ENCODE measurements at regions not wholly inside any gene's neighbourhood (a gene's known extent, or its start where the extent isn't known, plus 50 kb on each side); places are given as distances from the start of the nearest gene placed in this dataset.

DNA sequence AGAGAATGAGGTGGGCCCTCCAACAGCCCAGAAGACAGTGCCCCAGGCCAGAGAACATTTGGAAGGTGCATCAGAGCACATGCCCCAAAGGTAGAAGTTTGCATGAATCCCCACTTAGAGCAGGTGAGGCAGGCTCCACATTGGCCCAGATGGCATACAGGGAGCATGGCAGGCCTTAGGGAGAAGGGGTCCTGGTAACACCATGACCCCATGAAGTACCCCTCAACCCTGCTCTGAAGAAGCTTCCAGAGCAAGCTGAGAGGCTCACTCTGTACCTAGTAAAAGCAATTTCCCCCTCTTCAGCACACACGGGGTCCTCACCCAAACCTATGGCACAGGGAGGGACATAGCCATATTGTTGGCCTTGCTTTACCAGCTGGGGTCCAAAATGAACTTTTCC, 162.6 kb downstream of the BUB3 start:
- no peak for ATAC-seq
- TF ChIP-seq ESRRG (CRISPR knock-in tag; IDR thresholded peaks at IDR 0.05) (no peak), CSDC2 (CRISPR knock-in tag; IDR thresholded peaks at IDR 0.05) (no peak), BACH2 (CRISPR knock-in tag; IDR thresholded peaks at IDR 0.05; ENCODE audit: borderline replicate concordance) (no peak), ZNF70 (CRISPR knock-in tag; IDR thresholded peaks at IDR 0.05) (no peak), ZNF8 (CRISPR knock-in tag; IDR thresholded peaks at IDR 0.05) (no peak), ZC3H10 (CRISPR knock-in tag; IDR thresholded peaks at IDR 0.05) (no peak), PPARA (CRISPR knock-in tag; IDR thresholded peaks at IDR 0.05; ENCODE audit: borderline replicate concordance) (no peak), TOX (CRISPR knock-in tag; IDR thresholded peaks at IDR 0.05; ENCODE audit: borderline replicate concordance) (no peak), OSR1 (CRISPR knock-in tag; IDR thresholded peaks at IDR 0.05) (no peak)
- TF ChIP-seq, protein P1, sequence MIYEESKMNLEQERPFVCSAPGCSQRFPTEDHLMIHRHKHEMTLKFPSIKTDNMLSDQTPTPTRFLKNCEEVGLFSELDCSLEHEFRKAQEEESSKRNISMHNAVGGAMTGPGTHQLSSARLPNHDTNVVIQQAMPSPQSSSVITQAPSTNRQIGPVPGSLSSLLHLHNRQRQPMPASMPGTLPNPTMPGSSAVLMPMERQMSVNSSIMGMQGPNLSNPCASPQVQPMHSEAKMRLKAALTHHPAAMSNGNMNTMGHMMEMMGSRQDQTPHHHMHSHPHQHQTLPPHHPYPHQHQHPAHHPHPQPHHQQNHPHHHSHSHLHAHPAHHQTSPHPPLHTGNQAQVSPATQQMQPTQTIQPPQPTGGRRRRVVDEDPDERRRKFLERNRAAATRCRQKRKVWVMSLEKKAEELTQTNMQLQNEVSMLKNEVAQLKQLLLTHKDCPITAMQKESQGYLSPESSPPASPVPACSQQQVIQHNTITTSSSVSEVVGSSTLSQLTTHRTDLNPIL (CRISPR knock-in tag; IDR thresholded peaks at IDR 0.05; ENCODE audit: low read depth): no peak
- TF ChIP-seq, protein P2, sequence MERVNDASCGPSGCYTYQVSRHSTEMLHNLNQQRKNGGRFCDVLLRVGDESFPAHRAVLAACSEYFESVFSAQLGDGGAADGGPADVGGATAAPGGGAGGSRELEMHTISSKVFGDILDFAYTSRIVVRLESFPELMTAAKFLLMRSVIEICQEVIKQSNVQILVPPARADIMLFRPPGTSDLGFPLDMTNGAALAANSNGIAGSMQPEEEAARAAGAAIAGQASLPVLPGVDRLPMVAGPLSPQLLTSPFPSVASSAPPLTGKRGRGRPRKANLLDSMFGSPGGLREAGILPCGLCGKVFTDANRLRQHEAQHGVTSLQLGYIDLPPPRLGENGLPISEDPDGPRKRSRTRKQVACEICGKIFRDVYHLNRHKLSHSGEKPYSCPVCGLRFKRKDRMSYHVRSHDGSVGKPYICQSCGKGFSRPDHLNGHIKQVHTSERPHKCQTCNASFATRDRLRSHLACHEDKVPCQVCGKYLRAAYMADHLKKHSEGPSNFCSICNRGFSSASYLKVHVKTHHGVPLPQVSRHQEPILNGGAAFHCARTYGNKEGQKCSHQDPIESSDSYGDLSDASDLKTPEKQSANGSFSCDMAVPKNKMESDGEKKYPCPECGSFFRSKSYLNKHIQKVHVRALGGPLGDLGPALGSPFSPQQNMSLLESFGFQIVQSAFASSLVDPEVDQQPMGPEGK (CRISPR knock-in tag; IDR thresholded peaks at IDR 0.05; ENCODE audit: borderline replicate concordance): no peak
- TF ChIP-seq, protein P3, sequence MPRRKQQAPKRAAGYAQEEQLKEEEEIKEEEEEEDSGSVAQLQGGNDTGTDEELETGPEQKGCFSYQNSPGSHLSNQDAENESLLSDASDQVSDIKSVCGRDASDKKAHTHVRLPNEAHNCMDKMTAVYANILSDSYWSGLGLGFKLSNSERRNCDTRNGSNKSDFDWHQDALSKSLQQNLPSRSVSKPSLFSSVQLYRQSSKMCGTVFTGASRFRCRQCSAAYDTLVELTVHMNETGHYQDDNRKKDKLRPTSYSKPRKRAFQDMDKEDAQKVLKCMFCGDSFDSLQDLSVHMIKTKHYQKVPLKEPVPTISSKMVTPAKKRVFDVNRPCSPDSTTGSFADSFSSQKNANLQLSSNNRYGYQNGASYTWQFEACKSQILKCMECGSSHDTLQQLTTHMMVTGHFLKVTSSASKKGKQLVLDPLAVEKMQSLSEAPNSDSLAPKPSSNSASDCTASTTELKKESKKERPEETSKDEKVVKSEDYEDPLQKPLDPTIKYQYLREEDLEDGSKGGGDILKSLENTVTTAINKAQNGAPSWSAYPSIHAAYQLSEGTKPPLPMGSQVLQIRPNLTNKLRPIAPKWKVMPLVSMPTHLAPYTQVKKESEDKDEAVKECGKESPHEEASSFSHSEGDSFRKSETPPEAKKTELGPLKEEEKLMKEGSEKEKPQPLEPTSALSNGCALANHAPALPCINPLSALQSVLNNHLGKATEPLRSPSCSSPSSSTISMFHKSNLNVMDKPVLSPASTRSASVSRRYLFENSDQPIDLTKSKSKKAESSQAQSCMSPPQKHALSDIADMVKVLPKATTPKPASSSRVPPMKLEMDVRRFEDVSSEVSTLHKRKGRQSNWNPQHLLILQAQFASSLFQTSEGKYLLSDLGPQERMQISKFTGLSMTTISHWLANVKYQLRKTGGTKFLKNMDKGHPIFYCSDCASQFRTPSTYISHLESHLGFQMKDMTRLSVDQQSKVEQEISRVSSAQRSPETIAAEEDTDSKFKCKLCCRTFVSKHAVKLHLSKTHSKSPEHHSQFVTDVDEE (CRISPR knock-in tag; IDR thresholded peaks at IDR 0.05): no peak
- TF ChIP-seq, protein P4, sequence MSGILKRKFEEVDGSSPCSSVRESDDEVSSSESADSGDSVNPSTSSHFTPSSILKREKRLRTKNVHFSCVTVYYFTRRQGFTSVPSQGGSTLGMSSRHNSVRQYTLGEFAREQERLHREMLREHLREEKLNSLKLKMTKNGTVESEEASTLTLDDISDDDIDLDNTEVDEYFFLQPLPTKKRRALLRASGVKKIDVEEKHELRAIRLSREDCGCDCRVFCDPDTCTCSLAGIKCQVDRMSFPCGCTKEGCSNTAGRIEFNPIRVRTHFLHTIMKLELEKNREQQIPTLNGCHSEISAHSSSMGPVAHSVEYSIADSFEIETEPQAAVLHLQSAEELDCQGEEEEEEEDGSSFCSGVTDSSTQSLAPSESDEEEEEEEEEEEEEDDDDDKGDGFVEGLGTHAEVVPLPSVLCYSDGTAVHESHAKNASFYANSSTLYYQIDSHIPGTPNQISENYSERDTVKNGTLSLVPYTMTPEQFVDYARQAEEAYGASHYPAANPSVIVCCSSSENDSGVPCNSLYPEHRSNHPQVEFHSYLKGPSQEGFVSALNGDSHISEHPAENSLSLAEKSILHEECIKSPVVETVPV (CRISPR knock-in tag; IDR thresholded peaks at IDR 0.05): no peak

DNA sequence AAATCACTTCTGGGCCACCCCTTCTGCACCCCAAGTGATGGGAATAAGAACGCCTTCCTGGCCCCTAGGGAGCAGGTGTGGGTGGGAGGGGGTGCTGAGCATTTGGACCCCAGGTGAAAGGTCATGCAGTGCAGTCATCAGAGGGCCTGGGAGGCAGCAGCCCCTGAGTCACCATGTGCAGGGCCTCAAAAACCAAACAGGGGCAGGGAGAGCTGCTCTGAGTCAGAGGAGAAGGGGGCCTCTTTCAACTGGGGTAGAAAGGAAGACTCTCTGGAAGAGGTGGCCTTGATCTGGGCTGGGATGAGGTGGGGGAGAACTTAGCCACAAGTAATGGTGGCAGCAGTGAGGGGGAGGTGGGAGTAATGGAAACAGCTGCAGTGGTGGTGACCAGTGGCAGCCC, 164.3 kb downstream of the BUB3 start:
- no peak for ATAC-seq
- no peak for TF ChIP-seq SNAI2 (CRISPR knock-in tag; IDR thresholded peaks at IDR 0.05)
- no peak for TF ChIP-seq ZNF8 (CRISPR knock-in tag; IDR thresholded peaks at IDR 0.05)
- TF ChIP-seq, protein P1 (CRISPR knock-in tag; IDR thresholded peaks at IDR 0.05; ENCODE audit: low read depth): no peak
- TF ChIP-seq ZFP3 (CRISPR knock-in tag; IDR thresholded peaks at IDR 0.05): no peak
- TF ChIP-seq, protein P2 (CRISPR knock-in tag; IDR thresholded peaks at IDR 0.05; ENCODE audit: borderline replicate concordance): no peak
- no peak for TF ChIP-seq ZFP30 (CRISPR knock-in tag; IDR thresholded peaks at IDR 0.05)
- no peak for TF ChIP-seq ZNF70 (CRISPR knock-in tag; IDR thresholded peaks at IDR 0.05)
- TF ChIP-seq ZNF565 (CRISPR knock-in tag; conservative IDR thresholded peaks at IDR 0.05; ENCODE audit: low read depth): no peak
- TF ChIP-seq PPARA (CRISPR knock-in tag; IDR thresholded peaks at IDR 0.05; ENCODE audit: borderline replicate concordance): no peak
- TF ChIP-seq ARNTL (CRISPR knock-in tag; IDR thresholded peaks at IDR 0.05; ENCODE audit: borderline replicate concordance, low read depth): no peak
- TF ChIP-seq, protein P4 (CRISPR knock-in tag; IDR thresholded peaks at IDR 0.05): no peak
- TF ChIP-seq RARB (CRISPR knock-in tag; IDR thresholded peaks at IDR 0.05): no peak
- no peak for TF ChIP-seq CSDC2 (CRISPR knock-in tag; IDR thresholded peaks at IDR 0.05)
- TF ChIP-seq, protein P5, sequence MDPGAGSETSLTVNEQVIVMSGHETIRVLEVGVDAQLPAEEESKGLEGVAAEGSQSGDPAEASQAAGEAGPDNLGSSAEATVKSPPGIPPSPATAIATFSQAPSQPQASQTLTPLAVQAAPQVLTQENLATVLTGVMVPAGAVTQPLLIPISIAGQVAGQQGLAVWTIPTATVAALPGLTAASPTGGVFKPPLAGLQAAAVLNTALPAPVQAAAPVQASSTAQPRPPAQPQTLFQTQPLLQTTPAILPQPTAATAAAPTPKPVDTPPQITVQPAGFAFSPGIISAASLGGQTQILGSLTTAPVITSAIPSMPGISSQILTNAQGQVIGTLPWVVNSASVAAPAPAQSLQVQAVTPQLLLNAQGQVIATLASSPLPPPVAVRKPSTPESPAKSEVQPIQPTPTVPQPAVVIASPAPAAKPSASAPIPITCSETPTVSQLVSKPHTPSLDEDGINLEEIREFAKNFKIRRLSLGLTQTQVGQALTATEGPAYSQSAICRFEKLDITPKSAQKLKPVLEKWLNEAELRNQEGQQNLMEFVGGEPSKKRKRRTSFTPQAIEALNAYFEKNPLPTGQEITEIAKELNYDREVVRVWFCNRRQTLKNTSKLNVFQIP (CRISPR knock-in tag; IDR thresholded peaks at IDR 0.05; ENCODE audit: borderline replicate concordance, low read depth): no peak
- TF ChIP-seq ISL1 (CRISPR knock-in tag; IDR thresholded peaks at IDR 0.05): no peak
- no peak for TF ChIP-seq ESRRG (CRISPR knock-in tag; IDR thresholded peaks at IDR 0.05)
- no peak for TF ChIP-seq TOX (CRISPR knock-in tag; IDR thresholded peaks at IDR 0.05; ENCODE audit: borderline replicate concordance)
- TF ChIP-seq BACH2 (CRISPR knock-in tag; IDR thresholded peaks at IDR 0.05; ENCODE audit: borderline replicate concordance): no peak
- no peak for TF ChIP-seq ZC3H10 (CRISPR knock-in tag; IDR thresholded peaks at IDR 0.05)
- no peak for TF ChIP-seq OSR1 (CRISPR knock-in tag; IDR thresholded peaks at IDR 0.05)

All from SK-N-SH treated with all-trans-retinoic acid at 6 μM for 48 hours (cell line).